ENCODE measurements at regions not wholly inside any gene's neighbourhood (a gene's known extent, or its start where the extent isn't known, plus 50 kb on each side); places are given as distances from the start of the nearest gene placed in this dataset.

GRCh38 chr11:69431136-69431535 lies 50.3 kb upstream of the LINC01488 start:
- no peak for TF ChIP-seq YY1 (IDR thresholded peaks at IDR 0.05; ENCODE audit: extremely low read depth, insufficient replicate concordance, low read depth, low read length)
- TF ChIP-seq CTCF (IDR thresholded peaks at IDR 0.05 in 2 of 3, conservative IDR thresholded peaks at IDR 0.05 in 1 of 3; ENCODE audit: borderline replicate concordance in 1 of 3, insufficient read depth in 1 of 3, low read depth in 2 of 3, low read length in 2 of 3) = no peak
- no peak for TF ChIP-seq SRF (IDR thresholded peaks at IDR 0.05; ENCODE audit: low read depth)
- no peak for TF ChIP-seq EZH2 (IDR thresholded peaks at IDR 0.05)
